Nephron progenitor cell (in vitro differentiated cells): ENCODE measurements at regions not wholly inside any gene's neighbourhood (a gene's known extent, or its start where the extent isn't known, plus 50 kb on each side); places are given as distances from the start of the nearest gene placed in this dataset.

ENCODE experiments used
- DNase-seq: peaks from one replicate; pipeline ENCODE4 v3.0.0; 2021
- H3K27ac Mint-ChIP-seq: 2 replicates; pipeline ENCODE4 v1.8.0; 2021; ENCODE audit warnings: mild to moderate bottlenecking, moderate library complexity, mixed read lengths
- H3K27me3 Mint-ChIP-seq: 2 replicates; pipeline ENCODE4 v1.8.0; 2021; ENCODE audit warnings: mild to moderate bottlenecking, low read depth, mixed read lengths; ENCODE audit not compliant: poor library complexity
- H3K36me3 Mint-ChIP-seq: 2 replicates; pipeline ENCODE4 v1.8.0; 2021; ENCODE audit warnings: low read depth, mixed read lengths
- H3K4me1 Mint-ChIP-seq: 2 replicates; pipeline ENCODE4 v1.8.0; 2021; ENCODE audit warnings: mixed read lengths
- H3K4me3 Mint-ChIP-seq: 2 replicates; pipeline ENCODE4 v1.8.0; 2021; ENCODE audit warnings: mild to moderate bottlenecking, moderate library complexity, mixed read lengths
- H3K9me3 Mint-ChIP-seq: 2 replicates; pipeline ENCODE4 v1.8.0; 2021; ENCODE audit warnings: mild to moderate bottlenecking, moderate library complexity, mixed read lengths
- CTCF ChIP-seq: fragments of 200-600 bp; sonication (generic); IDR thresholded peaks from 2 replicates; pipeline ENCODE4 v1.5.0; 2021; ENCODE audit warnings: antibody characterized with exemption

- H3K36me3 Mint-ChIP-seq, result no peaks in the 10 kb centered on the region
- H3K4me3 Mint-ChIP-seq, result no peak overlapping the region
- no peaks in the 10 kb centered on the region for H3K9me3 Mint-ChIP-seq
- H3K27me3 Mint-ChIP-seq, result peaks cover 4% of the 10 kb centered on the region
- no peak for TF ChIP-seq CTCF
- H3K4me1 Mint-ChIP-seq, result peaks cover 7% of the 10 kb centered on the region
- no peak for DNase-seq
- no peak overlapping the region for H3K27ac Mint-ChIP-seq
Observed at GRCh38 chr18:64294967-64295366, 146.1 kb upstream of the LINC00305 start.

GRCh38 chr18:64288432-64288831, 139.5 kb upstream of the LINC00305 start:
- H3K36me3 Mint-ChIP-seq, result no peaks in the 10 kb centered on the region
- peaks cover 4% of the 10 kb centered on the region for H3K9me3 Mint-ChIP-seq
- H3K4me1 Mint-ChIP-seq, result no peaks in the 10 kb centered on the region
- H3K27ac Mint-ChIP-seq, result no peak overlapping the region
- no peak for TF ChIP-seq CTCF
- H3K4me3 Mint-ChIP-seq, result no peak overlapping the region
- DNase-seq, result no peak
- H3K27me3 Mint-ChIP-seq, result peaks cover 4% of the 10 kb centered on the region

- Mint-ChIP-seq H3K9me3 (peaks cover 7% of the 10 kb centered on the region), H3K36me3 (no peaks in the 10 kb centered on the region), H3K27me3 (peaks cover 4% of the 10 kb centered on the region)
Observed at GRCh38 chr18:64287926-64288325, 139.0 kb upstream of the LINC00305 start.

GRCh38 chr18:64283059-64283458, 134.2 kb upstream of the LINC00305 start:
- Mint-ChIP-seq H3K27ac (no peak overlapping the region), H3K27me3 (no peaks in the 10 kb centered on the region), H3K4me1 (no peaks in the 10 kb centered on the region), H3K36me3 (no peaks in the 10 kb centered on the region), H3K9me3 (peaks cover 21% of the 10 kb centered on the region), H3K4me3 (no peak overlapping the region)
- TF ChIP-seq CTCF, result no peak
- no peak for DNase-seq

More at GRCh38 chr18:64287926-64288325, 139.0 kb upstream of the LINC00305 start:
- Mint-ChIP-seq H3K4me3 (no peak overlapping the region), H3K4me1 (no peaks in the 10 kb centered on the region), H3K27ac (no peak overlapping the region)
- TF ChIP-seq CTCF, result no peak
- no peak for DNase-seq

- H3K4me3 Mint-ChIP-seq, result no peak overlapping the region
- no peaks in the 10 kb centered on the region for H3K36me3 Mint-ChIP-seq
- peaks cover 39% of the 10 kb centered on the region for H3K9me3 Mint-ChIP-seq
- H3K27me3 Mint-ChIP-seq, result no peaks in the 10 kb centered on the region
- H3K4me1 Mint-ChIP-seq, result peaks cover 5% of the 10 kb centered on the region
- no peak for DNase-seq
- no peak for TF ChIP-seq CTCF
- no peak overlapping the region for H3K27ac Mint-ChIP-seq
Observed at GRCh38 chr18:64278026-64278425, 129.1 kb upstream of the LINC00305 start.

GRCh38 chr18:64276311-64277090, 127.6 kb upstream of the LINC00305 start:
- Mint-ChIP-seq H3K36me3 (no peaks in the 10 kb centered on the region), H3K27ac (no peak overlapping the region), H3K27me3 (no peaks in the 10 kb centered on the region), H3K4me1 (peaks cover 10% of the 10 kb centered on the region), H3K9me3 (peaks cover 30% of the 10 kb centered on the region), H3K4me3 (no peak overlapping the region)
- no peak for TF ChIP-seq CTCF
- no peak for DNase-seq
